ENCODE measurements at regions not wholly inside any gene's neighbourhood (a gene's known extent, or its start where the extent isn't known, plus 50 kb on each side); places are given as distances from the start of the nearest gene placed in this dataset.

GRCh38 chr13:21232599-21232998 is 56.1 kb downstream of the MRPL57 start:
- DNase-seq (ENCODE audit: low spot score in 2 of 2): no peak
- Histone ChIP-seq H3K36me3 (no peaks in the 10 kb centered on the region), H3K27ac (peak overlapping the region in 1 of 2 donors; percentile 22), H3K4me3 (peak overlapping the region in 1 of 2 donors; percentile 42), H3K27me3 (no peaks in the 10 kb centered on the region), H3K9me3 (no peaks in the 10 kb centered on the region), H3K4me1 (no peaks in the 10 kb centered on the region)
- TF ChIP-seq CTCF (IDR thresholded peaks at IDR 0.05): no peak
- intact Hi-C loops (cut with DNase I): no loop called here

GRCh38 chr13:21233086-21233485 is 56.6 kb downstream of the MRPL57 start:
- intact Hi-C loops (cut with DNase I): no loop called here
- Histone ChIP-seq H3K4me1 (no peaks in the 10 kb centered on the region), H3K27ac (peak overlapping the region in 1 of 2 donors; percentile 22), H3K36me3 (no peaks in the 10 kb centered on the region), H3K27me3 (no peaks in the 10 kb centered on the region), H3K4me3 (peak overlapping the region in 1 of 2 donors; percentile 42), H3K9me3 (no peaks in the 10 kb centered on the region)
- DNase-seq (ENCODE audit: low spot score in 2 of 2): no peak
- no peak for TF ChIP-seq CTCF (IDR thresholded peaks at IDR 0.05)

GRCh38 chr13:21234526-21234925 is 58.1 kb downstream of the MRPL57 start:
- DNase-seq (ENCODE audit: low spot score in 2 of 2): no peak
- no peaks in the 10 kb centered on the region for H3K9me3 ChIP-seq
- no peaks in the 10 kb centered on the region for H3K27me3 ChIP-seq
- no peak overlapping the region for H3K4me3 ChIP-seq
- TF ChIP-seq CTCF (IDR thresholded peaks at IDR 0.05): no peak
- no peak overlapping the region for H3K27ac ChIP-seq
- intact Hi-C loops (cut with DNase I): no loop called here
- H3K4me1 ChIP-seq: no peaks in the 10 kb centered on the region
- H3K36me3 ChIP-seq: no peaks in the 10 kb centered on the region

GRCh38 chr13:21235174-21235573 is 58.7 kb downstream of the MRPL57 start:
- H3K9me3 ChIP-seq: no peaks in the 10 kb centered on the region
- no peak for TF ChIP-seq CTCF (IDR thresholded peaks at IDR 0.05)

GRCh38 chr13:21237081-21237480 is 60.6 kb downstream of the MRPL57 start:
- H3K9me3 ChIP-seq: no peaks in the 10 kb centered on the region
- H3K4me3 ChIP-seq: no peak overlapping the region
- TF ChIP-seq CTCF (IDR thresholded peaks at IDR 0.05): no peak
- no peak for DNase-seq (ENCODE audit: low spot score in 2 of 2)
- H3K27me3 ChIP-seq: no peaks in the 10 kb centered on the region
- no peaks in the 10 kb centered on the region for H3K4me1 ChIP-seq
- H3K36me3 ChIP-seq: no peaks in the 10 kb centered on the region
- intact Hi-C loops (cut with DNase I): no loop called here
- H3K27ac ChIP-seq: no peak overlapping the region

More at GRCh38 chr13:21235174-21235573, 58.7 kb downstream of the MRPL57 start:
- Histone ChIP-seq H3K4me3 (no peak overlapping the region), H3K27me3 (no peaks in the 10 kb centered on the region), H3K36me3 (no peaks in the 10 kb centered on the region), H3K4me1 (no peaks in the 10 kb centered on the region), H3K27ac (no peak overlapping the region)
- intact Hi-C loops (cut with DNase I): no loop called here
- no peak for DNase-seq (ENCODE audit: low spot score in 2 of 2)

- DNase-seq (ENCODE audit: low spot score in 2 of 2): no peak
Observed at GRCh38 chr13:21238267-21238666, 61.8 kb downstream of the MRPL57 start.

More at GRCh38 chr13:21238267-21238666, 61.8 kb downstream of the MRPL57 start:
- no peaks in the 10 kb centered on the region for H3K4me1 ChIP-seq
- no peak overlapping the region for H3K27ac ChIP-seq
- H3K9me3 ChIP-seq: no peaks in the 10 kb centered on the region
- H3K4me3 ChIP-seq: no peak overlapping the region
- H3K36me3 ChIP-seq: no peaks in the 10 kb centered on the region
- intact Hi-C loops (cut with DNase I): no loop called here
- no peaks in the 10 kb centered on the region for H3K27me3 ChIP-seq
- TF ChIP-seq CTCF (IDR thresholded peaks at IDR 0.05): no peak
